ENCODE measurements at regions not wholly inside any gene's neighbourhood (a gene's known extent, or its start where the extent isn't known, plus 50 kb on each side); places are given as distances from the start of the nearest gene placed in this dataset.

- DNase-seq = peak; percentile 21
Observed at GRCh38 chr22:48256776-48257684, 1494.6 kb downstream of the TBC1D22A start.

GRCh38 chr22:48256041-48256739 is 1493.7 kb downstream of the TBC1D22A start:
- DNase-seq = peak; percentile 31

- DNase-seq = peak; percentile 30
Observed at GRCh38 chr22:48254311-48254873, 1491.9 kb downstream of the TBC1D22A start.

GRCh38 chr22:48253573-48253972 is 1491.1 kb downstream of the TBC1D22A start:
- DNase-seq = no peak

DNA sequence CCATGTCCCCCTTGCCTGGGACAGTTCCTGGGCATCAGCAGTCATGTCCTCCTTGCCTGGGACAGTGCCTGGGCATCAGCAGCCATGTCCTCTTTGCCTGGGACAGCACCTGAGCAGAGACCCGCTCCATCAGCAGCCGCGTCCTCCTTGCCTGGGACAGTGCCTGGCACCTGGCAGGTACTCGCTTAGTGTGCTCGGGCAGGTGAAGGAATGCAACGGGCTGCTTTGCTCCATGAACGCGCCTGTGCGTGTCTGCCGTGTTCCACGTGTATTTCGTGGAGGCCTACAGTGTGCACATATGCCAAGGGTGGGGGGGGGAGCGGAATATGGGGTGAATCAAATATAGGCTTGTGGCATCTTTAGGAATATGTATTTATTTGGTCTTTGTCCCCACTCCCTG is 1490.7 kb downstream of the TBC1D22A start:
- DNase-seq = no peak

GRCh38 chr22:48251629-48252028 is 1489.2 kb downstream of the TBC1D22A start:
- no peak for DNase-seq

DNA sequence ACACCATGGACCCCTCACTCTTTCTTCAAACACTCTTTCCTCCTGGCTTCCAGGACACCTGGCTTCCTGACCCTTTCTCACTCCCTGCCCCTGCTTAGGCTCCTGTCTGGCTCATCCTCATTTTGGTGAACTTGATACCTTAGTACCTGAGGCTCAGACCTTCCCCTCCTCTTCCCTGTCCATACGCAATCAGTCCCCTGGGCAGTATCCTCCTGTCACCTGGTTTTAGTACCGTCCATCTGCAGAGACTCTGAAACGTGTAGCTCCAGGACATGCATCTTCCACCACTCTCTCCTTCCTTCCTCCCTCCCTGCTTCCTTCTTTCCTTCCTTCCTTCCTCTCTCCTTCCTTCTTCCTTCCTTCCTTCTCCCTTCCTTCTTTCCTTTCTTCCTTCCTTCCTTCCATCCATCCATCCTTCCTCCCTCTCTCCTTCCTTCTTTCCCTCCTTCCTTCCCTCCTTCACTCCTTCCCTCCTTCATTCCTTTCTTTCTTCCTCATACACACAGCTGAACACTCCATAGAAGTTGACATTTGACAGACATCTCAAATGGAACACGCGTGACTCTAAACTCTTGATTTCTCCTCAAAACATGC is 1488.6 kb downstream of the TBC1D22A start:
- DNase-seq = no peak

DNA sequence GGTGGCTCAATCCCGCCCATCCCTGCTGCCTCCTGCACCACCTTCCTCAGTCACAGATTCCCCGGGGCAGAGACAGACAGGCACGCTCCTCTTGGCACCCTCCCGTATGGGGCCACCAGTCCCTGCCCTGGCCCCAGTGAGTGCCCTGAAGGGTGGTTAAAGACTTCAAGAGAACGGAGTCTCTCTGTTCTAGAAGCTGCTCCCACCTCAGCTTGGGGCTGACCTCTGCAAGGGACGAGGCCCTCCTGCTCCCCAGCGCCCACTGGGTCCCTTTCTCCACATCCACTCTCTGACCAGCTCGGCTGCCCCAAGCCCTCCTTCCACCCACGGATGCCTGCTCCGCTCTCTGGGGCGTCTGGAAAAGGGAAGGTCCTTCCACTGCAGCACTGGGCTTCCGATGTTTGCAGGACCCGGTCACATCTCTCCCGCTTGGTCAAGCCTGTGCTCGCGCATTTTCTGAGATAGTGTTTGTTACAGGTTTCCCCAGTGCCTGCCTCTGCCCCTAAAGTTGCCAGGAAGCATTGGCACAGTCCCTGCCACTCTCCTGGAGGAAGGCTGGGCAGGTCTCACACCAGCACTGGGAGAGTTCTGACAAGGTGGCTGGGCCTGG is 1487.9 kb downstream of the TBC1D22A start:
- DNase-seq = peak; percentile 45

DNA sequence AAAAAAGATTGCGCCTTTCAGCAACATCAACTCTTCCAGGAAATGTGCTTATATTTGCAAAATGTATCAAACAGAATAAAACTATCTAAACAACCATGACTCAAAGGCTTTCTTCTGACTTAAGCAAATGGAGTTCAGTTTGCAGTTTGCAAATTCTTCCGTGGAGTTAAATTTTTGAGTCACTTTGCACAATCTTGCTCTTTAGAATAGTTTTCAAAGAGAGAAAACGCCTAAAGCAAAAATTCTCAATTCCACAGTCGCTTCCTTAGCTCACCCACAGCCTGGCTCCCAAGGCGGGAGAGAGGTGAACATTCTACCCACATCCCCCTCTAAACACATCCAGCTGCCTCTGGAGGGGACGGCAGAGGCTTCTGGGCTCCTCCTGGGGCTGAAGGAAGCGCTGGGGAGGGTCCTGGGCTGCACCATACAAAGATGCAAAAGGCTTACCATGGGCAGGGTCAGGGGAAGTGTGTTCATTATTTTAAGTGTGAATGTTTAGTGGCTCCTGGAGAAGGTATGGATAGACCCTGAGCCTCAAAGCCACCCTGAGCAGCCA is 1487.3 kb downstream of the TBC1D22A start:
- DNase-seq = peak; percentile 30

- DNase-seq = peak; percentile 39
Observed at GRCh38 chr22:48248901-48249455, 1486.5 kb downstream of the TBC1D22A start.

GRCh38 chr22:48247829-48248228 is 1485.4 kb downstream of the TBC1D22A start:
- peak; percentile 28 for DNase-seq

DNA sequence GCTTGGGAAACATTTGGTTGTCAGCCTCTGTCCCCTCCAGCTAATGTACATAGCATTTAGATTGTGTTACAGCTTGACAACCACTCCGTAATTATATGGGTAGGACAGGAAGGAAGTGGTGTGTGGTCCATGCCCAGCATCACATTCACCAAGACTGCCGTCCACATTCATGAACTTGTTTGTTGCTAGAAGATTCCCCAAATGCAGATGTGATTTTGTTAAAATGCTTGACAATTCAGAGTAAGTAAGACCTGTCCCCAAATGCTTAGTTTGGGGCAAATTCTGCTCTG is 1482.7 kb downstream of the TBC1D22A start:
- DNase-seq = no peak

DNA sequence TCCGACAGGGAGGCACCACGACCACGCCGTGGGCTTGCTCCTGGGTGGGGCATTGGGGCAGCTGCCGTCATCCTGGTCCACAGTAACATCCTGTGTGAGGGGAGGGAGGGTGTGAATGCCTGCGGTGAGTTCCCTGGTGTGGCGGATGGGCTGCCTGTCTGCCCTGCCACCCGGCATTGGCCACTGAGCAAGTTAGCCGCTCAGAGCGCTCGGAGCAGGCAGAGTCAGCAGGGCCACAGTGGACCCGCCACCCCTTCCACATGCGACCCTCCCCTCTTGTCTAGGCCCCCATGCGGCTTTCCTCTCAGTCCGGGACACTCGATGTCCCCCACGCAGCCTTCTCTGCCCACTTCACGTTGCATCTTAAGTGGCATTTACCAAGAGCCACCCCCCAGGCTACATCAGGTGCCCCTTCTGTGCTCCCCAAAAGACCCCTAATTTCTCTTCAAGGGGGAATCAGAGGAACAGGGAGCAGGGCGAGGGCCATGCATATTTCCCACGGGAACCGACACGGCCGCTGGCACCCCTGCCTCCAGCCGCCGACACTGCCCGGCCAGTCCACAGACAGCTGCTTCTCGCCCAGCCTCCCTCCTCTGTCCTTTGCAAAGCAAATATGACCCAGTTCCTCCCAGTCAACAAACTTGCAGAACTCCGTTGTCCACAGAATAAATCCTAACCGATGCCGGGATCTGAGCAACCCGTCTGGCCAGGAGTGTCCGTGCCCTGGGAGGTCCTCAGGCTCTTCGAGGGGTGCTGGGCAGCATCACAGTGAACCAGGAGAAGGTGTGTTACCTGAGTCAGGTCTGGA is 1482.1 kb downstream of the TBC1D22A start:
- peak; percentile 28 for DNase-seq

GRCh38 chr22:48242461-48242864 is 1480.0 kb downstream of the TBC1D22A start:
- no peak for DNase-seq

DNA sequence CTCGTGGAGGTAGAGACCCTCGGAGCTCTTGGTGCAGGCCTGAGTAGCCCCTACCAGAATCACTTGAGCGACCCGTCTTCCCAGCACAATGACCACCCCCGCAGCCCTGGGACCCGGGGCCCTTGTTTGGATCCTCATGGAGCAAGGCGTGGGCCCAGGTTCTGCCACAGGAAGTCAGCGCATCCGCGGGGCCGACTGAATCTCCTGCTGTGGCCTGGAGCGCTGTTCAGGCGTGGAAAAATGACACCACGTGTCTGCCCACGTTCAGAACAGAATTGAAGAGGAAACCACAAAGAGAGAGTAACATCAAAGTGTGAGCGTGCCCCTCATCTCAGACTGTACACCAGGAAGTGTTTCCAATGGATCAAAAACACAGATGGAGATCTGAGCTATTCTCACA is 1479.2 kb downstream of the TBC1D22A start:
- DNase-seq = peak; percentile 38

- no peak for DNase-seq
Observed at GRCh38 chr22:48240935-48241230, 1478.4 kb downstream of the TBC1D22A start.

- peak; percentile 53 for DNase-seq
Observed at GRCh38 chr22:48240148-48240934, 1477.9 kb downstream of the TBC1D22A start.

DNA sequence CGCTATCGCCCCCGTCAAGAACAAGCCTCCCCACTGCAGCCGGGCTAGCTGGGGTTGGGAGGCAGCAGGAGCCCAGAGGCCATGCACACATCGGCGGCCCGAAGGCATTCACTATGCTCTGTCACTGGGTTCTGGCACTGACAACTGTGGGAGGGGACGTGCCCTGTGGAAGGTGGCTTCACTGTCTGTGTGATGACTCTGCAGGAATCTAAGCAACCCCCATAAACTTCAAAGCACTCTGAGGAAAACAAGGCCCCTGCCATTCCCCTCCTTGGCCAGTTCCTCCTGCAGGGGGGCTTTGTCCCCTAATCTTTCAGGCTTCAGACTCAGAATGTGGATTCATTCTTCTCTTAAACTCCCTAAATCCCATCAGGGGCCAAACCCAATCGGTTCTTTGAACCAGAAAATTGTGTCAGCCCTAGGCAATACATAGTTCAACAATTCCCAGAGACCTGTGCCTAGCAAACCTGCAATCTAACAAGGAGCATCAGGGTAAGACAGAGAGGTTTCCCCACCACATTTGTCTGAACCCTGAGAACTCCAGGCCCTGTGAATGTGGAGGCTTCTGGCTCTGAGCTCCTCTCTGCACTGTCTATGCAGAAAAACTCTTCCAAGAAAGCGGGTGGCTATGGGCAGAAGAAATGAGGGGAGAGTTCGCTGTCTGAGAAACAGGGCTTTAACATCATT is 1477.2 kb downstream of the TBC1D22A start:
- peak; percentile 39 for DNase-seq

DNA sequence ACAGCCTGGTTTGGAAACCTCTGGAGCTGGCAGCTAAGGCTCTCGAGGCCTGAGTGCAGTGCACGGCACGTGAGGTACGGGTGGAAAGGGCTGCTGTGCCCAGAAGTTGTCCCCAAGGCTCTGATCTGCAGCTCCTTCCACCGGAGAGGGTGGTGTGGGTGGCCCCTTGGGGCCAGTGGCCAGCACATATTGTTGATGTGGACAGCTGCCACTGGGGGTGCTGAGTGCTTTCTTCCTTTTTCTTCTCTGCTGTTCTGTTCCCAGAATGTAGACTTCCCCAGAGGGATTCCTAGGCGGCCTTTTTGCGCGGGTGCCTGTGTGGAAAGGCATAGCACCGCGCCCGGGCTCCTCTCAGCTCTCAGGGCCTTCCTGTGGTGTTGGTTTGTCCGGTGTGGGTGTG is 1476.5 kb downstream of the TBC1D22A start:
- DNase-seq = no peak

GRCh38 chr22:48238284-48238915 is 1476.0 kb downstream of the TBC1D22A start:
- DNase-seq = no peak
